K562 (cell line): ENCODE measurements at regions not wholly inside any gene's neighbourhood (a gene's known extent, or its start where the extent isn't known, plus 50 kb on each side); places are given as distances from the start of the nearest gene placed in this dataset.

ENCODE experiments used
- CREB3 ChIP-seq: fragments of 450-650 bp; conservative IDR thresholded peaks from 2 replicates; pipeline ENCODE4 v1.6.1; 2016; ENCODE audit warnings: missing genetic modification characterization, low read depth, mild to moderate bottlenecking, missing compliant biosample characterization, moderate library complexity
- CTBP1 ChIP-seq: fragments of 450-650 bp; IDR thresholded peaks from 2 replicates; pipeline ENCODE4 v1.6.1; 2016; ENCODE audit warnings: borderline replicate concordance
- ERF ChIP-seq: fragments of 450-650 bp; formaldehyde crosslinking; IDR thresholded peaks from 2 replicates; pipeline ENCODE4 v1.4.0; 2020; ENCODE audit warnings: mild to moderate bottlenecking, mixed read lengths
- NFYB ChIP-seq: IDR thresholded peaks from 2 replicates; pipeline ENCODE4 v1.6.1; 2011; ENCODE audit warnings: mild to moderate bottlenecking, moderate library complexity; ENCODE audit not compliant: insufficient read length; ENCODE audit errors: extremely low read depth
- NR4A1 ChIP-seq, 2 experiments: fragments of 250-450 bp in 1 of 2; fragments of 450-650 bp in 1 of 2; sonication (Bioruptor Pico) in 1 of 2; IDR thresholded peaks; 2 replicates each; pipeline versions ENCODE4 v1.4.0 to v1.6.1; 2016 to 2020; ENCODE audit warnings: mild to moderate bottlenecking in 2 of 2, missing compliant biosample characterization in 1 of 2, missing genetic modification characterization in 1 of 2, moderate library complexity in 1 of 2
- PCBP1 ChIP-seq: fragments of 200-400 bp; formaldehyde crosslinking; IDR thresholded peaks from 2 replicates; pipeline ENCODE4 v1.6.1; 2018; ENCODE audit warnings: mild to moderate bottlenecking, low read depth, low read length; ENCODE audit not compliant: poor library complexity, severe bottlenecking
- RERE ChIP-seq: sonication (generic); formaldehyde crosslinking; IDR thresholded peaks from 2 replicates; pipeline ENCODE4 v1.8.0; 2023; ENCODE audit warnings: missing genetic modification reagents, mild to moderate bottlenecking, borderline replicate concordance
- SIX5 ChIP-seq, 2 experiments: IDR thresholded peaks; 2 replicates each; pipeline ENCODE4 v1.6.1; 2011; ENCODE audit warnings: low read length in 2 of 2, borderline replicate concordance in 1 of 2, low read depth in 1 of 2, mild to moderate bottlenecking in 1 of 2, moderate library complexity in 1 of 2; ENCODE audit not compliant: insufficient read depth in 1 of 2
- SNIP1 ChIP-seq: fragments of 450-650 bp; IDR thresholded peaks from 2 replicates; pipeline ENCODE4 v1.7.1; 2017; ENCODE audit warnings: low read depth, mild to moderate bottlenecking
- SRSF9 ChIP-seq: fragments of 200-400 bp; formaldehyde crosslinking; IDR thresholded peaks from 2 replicates; pipeline ENCODE4 v1.6.1; 2017; ENCODE audit warnings: low read depth, low read length, borderline replicate concordance
- ZBTB43 ChIP-seq: sonication (generic); formaldehyde crosslinking; IDR thresholded peaks from 2 replicates; pipeline ENCODE4 v1.8.0; 2023; ENCODE audit warnings: mild to moderate bottlenecking, missing genetic modification reagents
- ZNF224 ChIP-seq: sonication (generic); formaldehyde crosslinking; IDR thresholded peaks from 2 replicates; pipeline ENCODE4 v1.8.0; 2022; ENCODE audit warnings: mild to moderate bottlenecking, missing genetic modification reagents
- ZNF609 ChIP-seq: sonication (generic); formaldehyde crosslinking; IDR thresholded peaks from 2 replicates; pipeline ENCODE4 v1.8.1; 2023; ENCODE audit warnings: missing genetic modification reagents, mild to moderate bottlenecking, borderline replicate concordance

- TF ChIP-seq SIX5 (IDR thresholded peaks at IDR 0.05; ENCODE audit: borderline replicate concordance in 1 of 2, insufficient read depth in 1 of 2, low read depth in 1 of 2, low read length in 2 of 2): no peak
- no peak for TF ChIP-seq ERF
- TF ChIP-seq ZBTB43 (CRISPR knock-in tag): no peak
- no peak for TF ChIP-seq NFYB
- TF ChIP-seq PCBP1: no peak
- 0 out of 2 replicates have a peak, but pooled peaks have one; percentile 76 for TF ChIP-seq CREB3 (tag)
- TF ChIP-seq ZNF609 (CRISPR knock-in tag): no peak
- no peak for TF ChIP-seq ZNF224 (CRISPR knock-in tag)
- peak; percentile 69; the same call in 1 of the 2 replicates for TF ChIP-seq NR4A1 (CRISPR knock-in tag; IDR thresholded peaks at IDR 0.05)
- peak; percentile 63 for TF ChIP-seq NR4A1 (tag; IDR thresholded peaks at IDR 0.05)
- no peak for TF ChIP-seq SRSF9
- no peak for TF ChIP-seq SNIP1
- TF ChIP-seq CTBP1: peak; percentile 53; the same call in 1 of the 2 replicates
- TF ChIP-seq RERE (CRISPR knock-in tag): no peak
Measured at GRCh38 chr16:79769270-79769927, 168.9 kb upstream of the MAF start (continued).
